Ishikawa (cell line): ENCODE measurements at regions not wholly inside any gene's neighbourhood (a gene's known extent, or its start where the extent isn't known, plus 50 kb on each side); places are given as distances from the start of the nearest gene placed in this dataset.

Source experiments
- CEBPB ChIP-seq: IDR thresholded peaks from 2 replicates; pipeline ENCODE4 v1.6.1; 2012
- CREB1 ChIP-seq: IDR thresholded peaks from 2 replicates; pipeline ENCODE4 v1.6.1; 2012; ENCODE audit warnings: low read depth
- MAX ChIP-seq: IDR thresholded peaks from 2 replicates; pipeline ENCODE4 v1.6.1; 2012
- RAD21 ChIP-seq: IDR thresholded peaks from 2 replicates; pipeline ENCODE4 v1.6.1; 2012; ENCODE audit warnings: low read depth
- TAF1 ChIP-seq: IDR thresholded peaks from 2 replicates; pipeline ENCODE4 v1.6.1; 2012; ENCODE audit warnings: low read depth, mild to moderate bottlenecking
- USF1 ChIP-seq: IDR thresholded peaks from 2 replicates; pipeline ENCODE4 v1.6.1; 2012

- no peak for TF ChIP-seq RAD21
- TF ChIP-seq MAX = no peak
- TF ChIP-seq CEBPB = no peak
- no peak for TF ChIP-seq TAF1
- no peak for TF ChIP-seq CREB1
- TF ChIP-seq USF1 = no peak
Measured at GRCh38 chr1:198912046-198912445, 273.2 kb downstream of the PTPRC start.
